PC-3 (cell line): ENCODE measurements at regions not wholly inside any gene's neighbourhood (a gene's known extent, or its start where the extent isn't known, plus 50 kb on each side); places are given as distances from the start of the nearest gene placed in this dataset.

Experiments used
- ATAC-seq: fragments of 200-7000 bp; cut with Tn5 transposase; 2 replicates; pipeline ENCODE4 v1.9.1; 2020; ENCODE audit warnings: mild to moderate bottlenecking, moderate library complexity
- BruUV-seq: library from RNA; stranded (reverse); fragments of 400-500 nt; replicated peaks from 2 replicates; lab custom pipeline; 2021; lab: Mats Ljungman, UMichigan
- CTCF ChIA-PET: fragments of 300-600 bp; sonication (Branson Sonifier 250); formaldehyde crosslinking; loops from one replicate; lab custom pipeline; 2022; ENCODE audit warnings: antibody characterized with exemption; lab: Charles Lee
- POLR2A ChIA-PET: fragments of 300-600 bp; sonication (Branson Sonifier 250); formaldehyde crosslinking; loops from one replicate; lab custom pipeline; 2022; ENCODE audit warnings: antibody characterized with exemption; ENCODE audit not compliant: unreplicated experiment; lab: Charles Lee
- DNase-seq: peaks from one replicate; pipeline ENCODE4 v3.0.0-alpha.2; 2015
- H2AFZ ChIP-seq: fragments of 300-600 bp; sonication (generic); 2 replicates; pipeline ENCODE4 v1.6.0; 2016; ENCODE audit warnings: antibody characterized with exemption, low read length
- H3F3A ChIP-seq: fragments of 300-600 bp; sonication (generic); one replicate; pipeline ENCODE4 v1.6.0; 2017; ENCODE audit warnings: antibody characterized with exemption, low read length, control low read depth, mild to moderate bottlenecking; ENCODE audit not compliant: unreplicated experiment
- H3K27ac ChIP-seq: fragments of 300-600 bp; sonication (generic); 2 replicates; pipeline ENCODE4 v1.5.1; 2016; ENCODE audit warnings: mild to moderate bottlenecking, low read length
- H3K27me3 ChIP-seq: fragments of 300-600 bp; sonication (generic); 2 replicates; pipeline ENCODE4 v1.6.1; 2016; ENCODE audit warnings: low read length, mixed read lengths
- H3K36me3 ChIP-seq: fragments of 300-600 bp; sonication (generic); 2 replicates; pipeline ENCODE4 v1.6.1; 2016; ENCODE audit warnings: low read depth, mixed run types, low read length, mixed read lengths
- H3K4me1 ChIP-seq: fragments of 300-600 bp; sonication (generic); 2 replicates; pipeline ENCODE4 v1.5.1; 2016; ENCODE audit warnings: low read length; ENCODE audit not compliant: insufficient read depth
- H3K4me2 ChIP-seq: fragments of 300-600 bp; sonication (generic); 2 replicates; pipeline ENCODE4 v1.6.0; 2016; ENCODE audit warnings: low read length
- H3K4me3 ChIP-seq: fragments of 300-600 bp; sonication (generic); 2 replicates; pipeline ENCODE4 v1.5.1; 2016; ENCODE audit warnings: mild to moderate bottlenecking, low read length, mixed read lengths
- H3K79me2 ChIP-seq: fragments of 300-600 bp; sonication (generic); 2 replicates; pipeline ENCODE4 v1.6.1; 2017; ENCODE audit warnings: low read length, mixed read lengths
- H3K9ac ChIP-seq: fragments of 300-600 bp; sonication (generic); 2 replicates; pipeline ENCODE4 v1.6.0; 2016; ENCODE audit warnings: mild to moderate bottlenecking, low read length
- H3K9me2 ChIP-seq: fragments of 300-600 bp; sonication (generic); replicated peaks from 2 replicates; pipeline ENCODE4 v1.6.1; 2016; ENCODE audit warnings: mixed run types, low read length, mixed read lengths
- H3K9me3 ChIP-seq: fragments of 300-600 bp; sonication (generic); 2 replicates; pipeline ENCODE4 v1.6.1; 2016; ENCODE audit warnings: low read length, mixed read lengths
- H4K20me1 ChIP-seq: fragments of 300-600 bp; sonication (generic); 2 replicates; pipeline ENCODE4 v1.6.1; 2016; ENCODE audit warnings: low read length, mixed read lengths
- EZH2 ChIP-seq: fragments of 300-600 bp; sonication (generic); IDR thresholded peaks from one replicate; pipeline ENCODE4 v1.6.1; 2017; ENCODE audit warnings: antibody characterized with exemption, mild to moderate bottlenecking, low read length; ENCODE audit not compliant: unreplicated experiment
- EZH2phosphoT487 ChIP-seq: fragments of 300-600 bp; sonication (generic); IDR thresholded peaks from 2 replicates; pipeline ENCODE4 v1.6.1; 2018; ENCODE audit warnings: mild to moderate bottlenecking, antibody characterized with exemption, low read length, borderline replicate concordance
- intact Hi-C: fragments of 100-400 bp; cut with micrococcal nuclease; formaldehyde crosslinking; loops from 2 replicates; pipeline ENCODE4 v1.9.0; 2023
- TF ChIP-seq, protein P1 (sequence below): fragments of 300-600 bp; sonication (generic); conservative IDR thresholded peaks from 2 replicates; pipeline ENCODE4 v1.5.1; 2017; ENCODE audit warnings: antibody characterized with exemption, low read depth, mild to moderate bottlenecking, low read length

DNA sequence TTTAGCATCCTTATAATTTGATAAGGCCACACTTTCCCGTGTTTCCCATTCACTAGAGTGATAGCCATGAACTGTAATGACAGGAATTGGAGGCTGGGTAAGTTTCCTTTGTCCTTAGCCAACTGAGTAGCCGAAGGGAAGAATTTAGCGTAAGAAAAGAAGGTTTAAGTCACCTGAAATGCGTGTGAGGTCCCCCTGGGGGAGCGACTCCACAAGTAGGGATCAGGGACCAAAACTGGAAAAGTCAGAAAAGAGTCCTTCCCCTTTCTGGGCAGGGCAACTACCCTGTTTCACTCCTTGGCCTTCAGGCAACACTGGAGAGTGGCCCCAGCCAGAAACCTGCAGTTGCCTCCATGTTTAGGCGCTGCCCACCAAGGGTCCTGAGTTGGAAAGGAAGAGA is 81.6 kb upstream of the MED14 start:
- no peak overlapping the region for H3K4me2 ChIP-seq
- no peak overlapping the region for H3K27ac ChIP-seq
- BruUV-seq: no TSS peak
- H3K9ac ChIP-seq: no peak overlapping the region
- no peaks in the 10 kb centered on the region for H3K79me2 ChIP-seq
- no peak for ATAC-seq
- DNase-seq: no peak
- H3F3A ChIP-seq: no peaks in the 10 kb centered on the region
- H4K20me1 ChIP-seq: no peaks in the 10 kb centered on the region
- no peaks in the 10 kb centered on the region for H3K27me3 ChIP-seq
- POLR2A ChIA-PET: no interaction called here
- CTCF ChIA-PET: no interaction called here
- no peaks in the 10 kb centered on the region for H3K9me3 ChIP-seq
- H3K4me3 ChIP-seq: no peak overlapping the region
- intact Hi-C loops: no loop called here
- H2AFZ ChIP-seq: no peak overlapping the region
- TF ChIP-seq, protein P1, sequence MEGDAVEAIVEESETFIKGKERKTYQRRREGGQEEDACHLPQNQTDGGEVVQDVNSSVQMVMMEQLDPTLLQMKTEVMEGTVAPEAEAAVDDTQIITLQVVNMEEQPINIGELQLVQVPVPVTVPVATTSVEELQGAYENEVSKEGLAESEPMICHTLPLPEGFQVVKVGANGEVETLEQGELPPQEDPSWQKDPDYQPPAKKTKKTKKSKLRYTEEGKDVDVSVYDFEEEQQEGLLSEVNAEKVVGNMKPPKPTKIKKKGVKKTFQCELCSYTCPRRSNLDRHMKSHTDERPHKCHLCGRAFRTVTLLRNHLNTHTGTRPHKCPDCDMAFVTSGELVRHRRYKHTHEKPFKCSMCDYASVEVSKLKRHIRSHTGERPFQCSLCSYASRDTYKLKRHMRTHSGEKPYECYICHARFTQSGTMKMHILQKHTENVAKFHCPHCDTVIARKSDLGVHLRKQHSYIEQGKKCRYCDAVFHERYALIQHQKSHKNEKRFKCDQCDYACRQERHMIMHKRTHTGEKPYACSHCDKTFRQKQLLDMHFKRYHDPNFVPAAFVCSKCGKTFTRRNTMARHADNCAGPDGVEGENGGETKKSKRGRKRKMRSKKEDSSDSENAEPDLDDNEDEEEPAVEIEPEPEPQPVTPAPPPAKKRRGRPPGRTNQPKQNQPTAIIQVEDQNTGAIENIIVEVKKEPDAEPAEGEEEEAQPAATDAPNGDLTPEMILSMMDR: no peak
- no peak for TF ChIP-seq EZH2
- TF ChIP-seq EZH2phosphoT487: no peak
- H3K9me2 ChIP-seq: no peaks in the 10 kb centered on the region
- H3K36me3 ChIP-seq: no peaks in the 10 kb centered on the region
- no peaks in the 10 kb centered on the region for H3K4me1 ChIP-seq

DNA sequence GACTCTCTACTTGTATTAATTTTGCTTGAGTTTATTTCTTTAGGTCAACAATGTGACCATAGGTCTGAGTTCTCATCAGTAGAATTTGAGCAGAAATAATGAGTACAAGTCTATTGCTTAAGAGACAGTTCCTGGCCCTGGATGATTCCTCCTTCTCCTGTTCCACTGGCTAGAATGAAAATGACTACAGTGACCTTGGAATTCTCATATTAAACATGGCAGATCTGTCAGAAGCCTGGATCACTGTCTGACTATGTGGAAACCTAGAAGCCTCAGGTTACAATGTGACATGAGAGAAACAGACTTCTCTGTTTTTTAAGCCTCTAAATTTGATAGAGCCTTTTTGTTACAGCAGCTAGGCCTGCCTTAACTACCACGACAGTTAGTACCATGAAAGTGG is 82.9 kb upstream of the MED14 start:
- DNase-seq: no peak
- H3K9me2 ChIP-seq: no peaks in the 10 kb centered on the region
- CTCF ChIA-PET: no interaction called here
- intact Hi-C loops: no loop called here
- H2AFZ ChIP-seq: no peak overlapping the region
- TF ChIP-seq EZH2phosphoT487: no peak
- no peaks in the 10 kb centered on the region for H3K4me1 ChIP-seq
- H3K9ac ChIP-seq: no peak overlapping the region
- H3F3A ChIP-seq: no peaks in the 10 kb centered on the region
- no peaks in the 10 kb centered on the region for H3K9me3 ChIP-seq
- H3K4me2 ChIP-seq: no peak overlapping the region
- no TSS peak for BruUV-seq
- H3K4me3 ChIP-seq: no peak overlapping the region
- no peaks in the 10 kb centered on the region for H3K79me2 ChIP-seq
- no peaks in the 10 kb centered on the region for H3K36me3 ChIP-seq
- ATAC-seq: no peak
- no peak overlapping the region for H3K27ac ChIP-seq
- no peaks in the 10 kb centered on the region for H3K27me3 ChIP-seq
- H4K20me1 ChIP-seq: no peaks in the 10 kb centered on the region
- POLR2A ChIA-PET: no interaction called here

DNA sequence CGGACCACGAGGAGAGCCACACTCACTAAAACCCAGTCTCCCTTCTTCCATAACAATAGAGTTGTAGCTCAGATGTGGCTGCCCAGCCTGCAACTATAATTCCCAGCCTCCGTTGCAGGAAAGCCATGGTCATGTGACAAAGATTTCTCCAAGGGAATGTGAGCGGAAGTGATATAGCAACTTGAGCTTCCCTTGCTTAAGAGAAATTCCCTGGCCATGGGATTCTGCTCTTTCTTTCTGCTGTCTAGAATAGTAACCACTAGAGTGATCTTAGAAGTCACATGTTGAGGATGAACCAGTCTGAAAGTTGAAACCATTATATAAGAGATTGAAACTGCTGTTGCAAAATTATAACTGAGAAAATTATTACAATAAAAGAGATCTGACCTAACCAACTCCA is 86.4 kb upstream of the MED14 start:
- ChIA-PET CTCF (no interaction called here), POLR2A (no interaction called here)
- no peak overlapping the region for H3K4me2 ChIP-seq
- H3K4me1 ChIP-seq: no peaks in the 10 kb centered on the region
- H3K4me3 ChIP-seq: no peak overlapping the region
- H3K9me3 ChIP-seq: no peaks in the 10 kb centered on the region
- H3K27me3 ChIP-seq: no peaks in the 10 kb centered on the region
- H2AFZ ChIP-seq: no peak overlapping the region
- DNase-seq: no peak
- no TSS peak for BruUV-seq
- intact Hi-C loops: no loop called here
- ATAC-seq: no peak
- H4K20me1 ChIP-seq: no peaks in the 10 kb centered on the region
- no peaks in the 10 kb centered on the region for H3K79me2 ChIP-seq
- H3K36me3 ChIP-seq: no peaks in the 10 kb centered on the region
- no peaks in the 10 kb centered on the region for H3K9me2 ChIP-seq
- no peak overlapping the region for H3K27ac ChIP-seq
- no peaks in the 10 kb centered on the region for H3F3A ChIP-seq
- no peak overlapping the region for H3K9ac ChIP-seq
- TF ChIP-seq, protein P1: no peak
- no peak for TF ChIP-seq EZH2
- no peak for TF ChIP-seq EZH2phosphoT487
